NCI-H446 (cell line): ENCODE measurements at regions not wholly inside any gene's neighbourhood (a gene's known extent, or its start where the extent isn't known, plus 50 kb on each side); places are given as distances from the start of the nearest gene placed in this dataset.

Experiments used
- DNase-seq, 2 experiments: peaks; one replicate each; lab custom pipeline; 2025; lab: John Stamatoyannopoulos, UW

- DNase-seq, result no peak
Measured at GRCh38 chr6:1515280-1515679, 94.4 kb upstream of the FOXC1 start.

GRCh38 chr6:1515781-1516180 is 93.9 kb upstream of the FOXC1 start:
- no peak for DNase-seq

GRCh38 chr6:1516742-1517520 is 92.8 kb upstream of the FOXC1 start:
- DNase-seq, result no peak

GRCh38 chr6:1518855-1519254 is 90.9 kb upstream of the FOXC1 start:
- DNase-seq, result no peak

- DNase-seq, result no peak
Measured at GRCh38 chr6:1519597-1519996, 90.1 kb upstream of the FOXC1 start.

- no peak for DNase-seq
Measured at GRCh38 chr6:1522779-1523178, 86.9 kb upstream of the FOXC1 start.

GRCh38 chr6:1524040-1524480 is 85.7 kb upstream of the FOXC1 start:
- DNase-seq, result no peak

GRCh38 chr6:1525364-1526038 is 84.2 kb upstream of the FOXC1 start:
- no peak for DNase-seq

- no peak for DNase-seq
Measured at GRCh38 chr6:1526398-1527072, 83.2 kb upstream of the FOXC1 start.

GRCh38 chr6:1527073-1527457 is 82.7 kb upstream of the FOXC1 start:
- no peak for DNase-seq

GRCh38 chr6:1535295-1535694 is 74.4 kb upstream of the FOXC1 start:
- no peak for DNase-seq

GRCh38 chr6:1536526-1537429 is 72.9 kb upstream of the FOXC1 start:
- no peak for DNase-seq

GRCh38 chr6:1538369-1538768 is 71.3 kb upstream of the FOXC1 start:
- DNase-seq, result no peak

- DNase-seq, result no peak
Measured at GRCh38 chr6:1538810-1539478, 70.8 kb upstream of the FOXC1 start.

GRCh38 chr6:1540864-1541521 is 68.7 kb upstream of the FOXC1 start:
- no peak for DNase-seq

- DNase-seq, result no peak
Measured at GRCh38 chr6:1542335-1542734, 67.4 kb upstream of the FOXC1 start.

- DNase-seq, result no peak
Measured at GRCh38 chr6:1542764-1543163, 67.0 kb upstream of the FOXC1 start.

GRCh38 chr6:1544000-1544399 is 65.7 kb upstream of the FOXC1 start:
- no peak for DNase-seq

- DNase-seq, result no peak
Measured at GRCh38 chr6:1544603-1545002, 65.1 kb upstream of the FOXC1 start.

- no peak for DNase-seq
Measured at GRCh38 chr6:1545654-1546053, 64.1 kb upstream of the FOXC1 start.

GRCh38 chr6:1547785-1548184 is 61.9 kb upstream of the FOXC1 start:
- no peak for DNase-seq
